Tibial nerve (tissue), 4 donors: ENCODE measurements at regions not wholly inside any gene's neighbourhood (a gene's known extent, or its start where the extent isn't known, plus 50 kb on each side); places are given as distances from the start of the nearest gene placed in this dataset.

ENCODE experiments used
- EP300 ChIP-seq, 2 donors: sonication (generic); formaldehyde crosslinking; IDR thresholded peaks; one replicate each; pipeline ENCODE4 v1.6.1; 2017; ENCODE audit warnings: antibody characterized with exemption in 2 of 2, mild to moderate bottlenecking in 1 of 2
- POLR2A ChIP-seq, 2 donors: fragments of 450-650 bp; IDR thresholded peaks; one replicate each; pipeline ENCODE4 v1.6.1; 2017; ENCODE audit warnings: antibody characterized with exemption in 2 of 2, mild to moderate bottlenecking in 2 of 2, moderate library complexity in 2 of 2
- TF ChIP-seq, protein P1 (sequence below), 5 experiments: fragments of 200-600 bp in 3 of 5; fragments of 450-650 bp in 2 of 5; sonication (generic) in 3 of 5; IDR thresholded peaks; one replicate each; pipeline ENCODE4 v1.5.1; 2016 to 2019; ENCODE audit warnings: antibody characterized with exemption in 5 of 5, mild to moderate bottlenecking in 3 of 5, moderate library complexity in 2 of 5

DNA sequence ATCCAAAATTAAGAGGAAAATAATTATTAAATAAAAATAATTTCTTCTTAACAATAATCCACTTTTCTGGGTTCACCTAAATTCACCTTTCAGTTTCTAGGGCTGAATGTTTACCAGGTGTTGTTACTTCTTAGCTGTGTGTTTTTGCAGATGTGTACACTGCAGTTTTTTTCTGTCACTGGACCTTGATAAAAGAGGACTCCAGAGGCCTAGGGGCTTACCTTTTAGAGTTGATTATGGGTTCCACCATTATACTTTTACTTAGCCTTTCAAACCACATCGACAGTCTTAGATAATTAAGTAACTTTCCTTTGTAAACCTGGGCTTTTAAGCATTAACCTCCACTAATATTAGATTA lies 766.5 kb downstream of the BCKDHB start:
- TF ChIP-seq, protein P1, sequence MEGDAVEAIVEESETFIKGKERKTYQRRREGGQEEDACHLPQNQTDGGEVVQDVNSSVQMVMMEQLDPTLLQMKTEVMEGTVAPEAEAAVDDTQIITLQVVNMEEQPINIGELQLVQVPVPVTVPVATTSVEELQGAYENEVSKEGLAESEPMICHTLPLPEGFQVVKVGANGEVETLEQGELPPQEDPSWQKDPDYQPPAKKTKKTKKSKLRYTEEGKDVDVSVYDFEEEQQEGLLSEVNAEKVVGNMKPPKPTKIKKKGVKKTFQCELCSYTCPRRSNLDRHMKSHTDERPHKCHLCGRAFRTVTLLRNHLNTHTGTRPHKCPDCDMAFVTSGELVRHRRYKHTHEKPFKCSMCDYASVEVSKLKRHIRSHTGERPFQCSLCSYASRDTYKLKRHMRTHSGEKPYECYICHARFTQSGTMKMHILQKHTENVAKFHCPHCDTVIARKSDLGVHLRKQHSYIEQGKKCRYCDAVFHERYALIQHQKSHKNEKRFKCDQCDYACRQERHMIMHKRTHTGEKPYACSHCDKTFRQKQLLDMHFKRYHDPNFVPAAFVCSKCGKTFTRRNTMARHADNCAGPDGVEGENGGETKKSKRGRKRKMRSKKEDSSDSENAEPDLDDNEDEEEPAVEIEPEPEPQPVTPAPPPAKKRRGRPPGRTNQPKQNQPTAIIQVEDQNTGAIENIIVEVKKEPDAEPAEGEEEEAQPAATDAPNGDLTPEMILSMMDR (IDR thresholded peaks at IDR 0.05): no peak
- TF ChIP-seq EP300 (IDR thresholded peaks at IDR 0.05) (no peak), POLR2A (IDR thresholded peaks at IDR 0.05) (no peak)
